H9 (cell line): ENCODE measurements at regions not wholly inside any gene's neighbourhood (a gene's known extent, or its start where the extent isn't known, plus 50 kb on each side); places are given as distances from the start of the nearest gene placed in this dataset.
"Not testable (repeated sequence)": the region's sequence is repeated elsewhere in the genome, so short reads cannot be mapped to it uniquely, and the experiment has no call there.

Source experiments
- DNase-seq: peaks from one replicate; pipeline ENCODE4 v3.0.0-alpha.2; 2017
- H2AFZ ChIP-seq: one replicate; pipeline ENCODE4 v1.6.1; 2013; ENCODE audit warnings: mild to moderate bottlenecking, low read length, control low read depth, moderate library complexity
- H2AK5ac ChIP-seq: 2 replicates; pipeline ENCODE4 v1.6.1; 2013; ENCODE audit warnings: low read length, control low read depth, mixed read lengths; ENCODE audit not compliant: insufficient read length
- H2BK120ac ChIP-seq: one replicate; pipeline ENCODE4 v1.6.1; 2013; ENCODE audit warnings: low read depth, mild to moderate bottlenecking, low read length, control low read depth, inconsistent platforms; ENCODE audit not compliant: poor library complexity, severe bottlenecking
- H2BK12ac ChIP-seq: 2 replicates; pipeline ENCODE4 v1.6.1; 2013; ENCODE audit warnings: low read length, control low read depth, mixed read lengths, low read depth; ENCODE audit not compliant: insufficient read length
- H2BK15ac ChIP-seq: 2 replicates; pipeline ENCODE4 v1.6.1; 2013; ENCODE audit warnings: low read depth, low read length, control low read depth
- H2BK20ac ChIP-seq: one replicate; pipeline ENCODE4 v1.6.1; 2013; ENCODE audit warnings: low read depth, mild to moderate bottlenecking, low read length, control low read depth, inconsistent platforms; ENCODE audit not compliant: poor library complexity, severe bottlenecking
- H2BK5ac ChIP-seq: 2 replicates; pipeline ENCODE4 v1.6.1; 2013; ENCODE audit warnings: low read length, control low read depth, mixed read lengths; ENCODE audit not compliant: insufficient read length
- H3K14ac ChIP-seq: 2 replicates; pipeline ENCODE4 v1.6.1; 2013; ENCODE audit warnings: low read length, control low read depth; ENCODE audit not compliant: insufficient read depth
- H3K18ac ChIP-seq: 2 replicates; pipeline ENCODE4 v1.6.1; 2013; ENCODE audit warnings: low read depth, mild to moderate bottlenecking, mixed read lengths, low read length, control low read depth; ENCODE audit not compliant: insufficient read length
- H3K23ac ChIP-seq: 2 replicates; pipeline ENCODE4 v1.6.1; 2013; ENCODE audit warnings: low read length, control low read depth, mixed read lengths, low read depth; ENCODE audit not compliant: insufficient read length
- H3K23me2 ChIP-seq: 2 replicates; pipeline ENCODE4 v1.6.1; 2013; ENCODE audit warnings: low read depth, mild to moderate bottlenecking, mixed read lengths, low read length, control low read depth; ENCODE audit not compliant: insufficient read length, poor library complexity, severe bottlenecking
- H3K27ac ChIP-seq: 2 replicates; pipeline ENCODE4 v1.5.1; 2013; ENCODE audit warnings: low read length, control low read depth, mixed read lengths, low read depth; ENCODE audit not compliant: insufficient read length
- H3K27me3 ChIP-seq: 2 replicates; pipeline ENCODE4 v1.6.1; 2013; ENCODE audit warnings: low read length, control low read depth, inconsistent platforms; ENCODE audit not compliant: insufficient read depth
- H3K4ac ChIP-seq: 2 replicates; pipeline ENCODE4 v1.6.1; 2013; ENCODE audit warnings: low read depth, mild to moderate bottlenecking, control low read depth, inconsistent platforms, low read length, moderate library complexity
- H3K4me1 ChIP-seq: 2 replicates; pipeline ENCODE4 v1.6.1; 2013; ENCODE audit warnings: low read length, control low read depth, inconsistent platforms; ENCODE audit not compliant: insufficient read depth
- H3K4me2 ChIP-seq: 2 replicates; pipeline ENCODE4 v1.6.1; 2013; ENCODE audit warnings: low read length, control low read depth, mixed read lengths; ENCODE audit not compliant: insufficient read length, insufficient read depth
- H3K56ac ChIP-seq: 2 replicates; pipeline ENCODE4 v1.6.1; 2013; ENCODE audit warnings: low read depth, mild to moderate bottlenecking, mixed read lengths, low read length, control low read depth; ENCODE audit not compliant: insufficient read length
- H3K79me1 ChIP-seq: 2 replicates; pipeline ENCODE4 v1.6.1; 2013; ENCODE audit warnings: low read depth, mild to moderate bottlenecking, moderate library complexity, low read length, control low read depth, inconsistent platforms; ENCODE audit not compliant: insufficient read depth, poor library complexity, severe bottlenecking
- H3K79me2 ChIP-seq: 2 replicates; pipeline ENCODE4 v1.6.1; 2013; ENCODE audit warnings: low read length, control low read depth, inconsistent platforms; ENCODE audit not compliant: insufficient read depth
- H3K9ac ChIP-seq: 2 replicates; pipeline ENCODE4 v1.6.1; 2013; ENCODE audit warnings: low read length, control low read depth, mixed read lengths; ENCODE audit not compliant: insufficient read length; ENCODE audit errors: extremely low read depth
- H3K9me3 ChIP-seq: one replicate; pipeline ENCODE4 v1.6.1; 2013; ENCODE audit warnings: low read depth, low read length, inconsistent platforms; ENCODE audit not compliant: control insufficient read depth
- H3T11ph ChIP-seq: one replicate; pipeline ENCODE4 v1.6.1; 2013; ENCODE audit warnings: mild to moderate bottlenecking, low read length, control low read depth, inconsistent platforms
- H4K20me1 ChIP-seq: one replicate; pipeline ENCODE4 v1.6.1; 2013; ENCODE audit not compliant: control insufficient read depth, insufficient read length, insufficient read depth
- H4K5ac ChIP-seq: 2 replicates; pipeline ENCODE4 v1.6.1; 2013; ENCODE audit warnings: low read depth, mild to moderate bottlenecking, mixed read lengths, low read length, control low read depth; ENCODE audit not compliant: insufficient read length
- H4K8ac ChIP-seq: replicated peaks from 2 replicates; pipeline ENCODE4 v1.6.1; 2013; ENCODE audit warnings: low read length, control low read depth, mixed read lengths, low read depth; ENCODE audit not compliant: insufficient read length
- H4K91ac ChIP-seq: 2 replicates; pipeline ENCODE4 v1.6.1; 2013; ENCODE audit warnings: low read depth, mild to moderate bottlenecking, moderate library complexity, mixed read lengths, low read length, control low read depth; ENCODE audit not compliant: insufficient read length
- H3K27ac Mint-ChIP-seq, 3 experiments: 2 replicates in 2 of 3; 3 replicates in 1 of 3; pipeline ENCODE4 v1.8.0; 2020 to 2021; ENCODE audit warnings: mixed read lengths in 3 of 3, mild to moderate bottlenecking in 1 of 3, moderate library complexity in 1 of 3
- H3K27me3 Mint-ChIP-seq: 2 replicates; pipeline ENCODE4 v1.8.0; 2021; ENCODE audit warnings: low read depth, mild to moderate bottlenecking, moderate library complexity, mixed read lengths
- H3K36me3 Mint-ChIP-seq, 3 experiments: 2 replicates in 2 of 3; 3 replicates in 1 of 3; pipeline ENCODE4 v1.8.0; 2020 to 2021; ENCODE audit warnings: low read depth in 3 of 3, mixed read lengths in 3 of 3; ENCODE audit not compliant: insufficient read depth in 1 of 3
- H3K4me1 Mint-ChIP-seq, 2 experiments: 2 replicates each; pipeline ENCODE4 v1.8.0; 2020; ENCODE audit warnings: mixed read lengths in 2 of 2
- H3K4me3 Mint-ChIP-seq, 2 experiments: 2 replicates in 1 of 2; 3 replicates in 1 of 2; pipeline ENCODE4 v1.8.0; 2020 to 2021; ENCODE audit warnings: mild to moderate bottlenecking in 2 of 2, mixed read lengths in 2 of 2, moderate library complexity in 1 of 2
- H3K9me3 Mint-ChIP-seq, 2 experiments: 2 replicates in 1 of 2; 3 replicates in 1 of 2; pipeline ENCODE4 v1.8.0; 2020; ENCODE audit warnings: mild to moderate bottlenecking in 2 of 2, mixed read lengths in 2 of 2, moderate library complexity in 1 of 2
- WGBS: extraction: QIAGEN DNeasy Blood & Tissue Kit; methylation state at CpG from one replicate; pipeline ENCODE4 v1.1.7; 2013; ENCODE audit warnings: missing lambda C conversion rate, low lambda C conversion rate, mixed read lengths; ENCODE audit not compliant: insufficient read length; ENCODE audit errors: extremely low coverage; 5-methylcytosine and 5-hydroxymethylcytosine counted together

DNA sequence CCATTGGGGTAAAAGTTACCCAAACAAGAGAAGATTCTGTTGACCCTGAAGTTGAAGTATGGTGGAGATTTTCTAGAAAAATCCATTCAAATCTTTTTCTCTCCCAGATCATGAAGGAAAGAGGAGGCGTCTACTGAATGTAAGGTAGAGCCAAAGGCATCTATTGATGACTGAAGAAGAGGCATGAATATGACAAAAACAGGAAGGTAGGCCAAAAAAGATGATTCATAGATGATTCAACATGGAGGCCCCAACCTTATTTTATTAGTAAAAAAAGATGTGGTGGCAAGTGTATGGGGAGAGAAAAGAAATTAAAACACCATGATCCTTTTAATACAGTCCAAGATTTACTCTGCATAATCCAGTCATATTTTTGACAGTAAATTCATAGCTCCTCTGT, 49.9 kb upstream of the PAX8 start:
- not testable (repeated sequence) for H2BK15ac ChIP-seq, H3K4me3 Mint-ChIP-seq, DNase-seq, H3K27ac ChIP-seq, H3K56ac ChIP-seq, H2BK20ac ChIP-seq, H2AFZ ChIP-seq, H3K36me3 Mint-ChIP-seq, H4K91ac ChIP-seq, H2BK120ac ChIP-seq, H4K5ac ChIP-seq, H2BK12ac ChIP-seq, H4K8ac ChIP-seq, H3K9me3 Mint-ChIP-seq, H3K23ac ChIP-seq, H3K9me3 ChIP-seq, H2BK5ac ChIP-seq, H2AK5ac ChIP-seq, H3K9ac ChIP-seq, H3K27ac Mint-ChIP-seq, H3K27me3 ChIP-seq, H3K4ac ChIP-seq, H3K79me2 ChIP-seq, H3K14ac ChIP-seq, H3T11ph ChIP-seq, H3K4me1 ChIP-seq, H4K20me1 ChIP-seq, H3K4me2 ChIP-seq, H3K18ac ChIP-seq, H3K23me2 ChIP-seq, H3K79me1 ChIP-seq
- Mint-ChIP-seq H3K27me3 (peaks cover 39% of the 10 kb centered on the region), H3K4me1 (peaks cover 12 to 14% of the 10 kb centered on the region in 2 experiments)
- no CpG with 5 or more reads among the region's 1 CpG for WGBS
